ENCODE measurements at regions not wholly inside any gene's neighbourhood (a gene's known extent, or its start where the extent isn't known, plus 50 kb on each side); places are given as distances from the start of the nearest gene placed in this dataset.

- DNase-seq = no peak
These were observed 50.3 kb upstream of the CBFA2T3 start for GRCh38 chr16:89027281-89027680.

GRCh38 chr16:89031715-89032659 lies 55.0 kb upstream of the CBFA2T3 start:
- DNase-seq = peak; percentile 52

- DNase-seq = no peak
These were observed 56.3 kb upstream of the CBFA2T3 start for GRCh38 chr16:89033304-89033703.

- no peak for DNase-seq
These were observed 57.0 kb upstream of the CBFA2T3 start for GRCh38 chr16:89033796-89034572.

GRCh38 chr16:89034573-89034961 lies 57.6 kb upstream of the CBFA2T3 start:
- DNase-seq = no peak

GRCh38 chr16:89034971-89035668 lies 58.1 kb upstream of the CBFA2T3 start:
- no peak for DNase-seq

- DNase-seq = no peak
These were observed 57.7 kb upstream of the ACSF3 start for GRCh38 chr16:89035669-89036570.

GRCh38 chr16:89036776-89037175 lies 56.9 kb upstream of the ACSF3 start:
- no peak for DNase-seq

- peak; percentile 33 for DNase-seq
These were observed 56.1 kb upstream of the ACSF3 start for GRCh38 chr16:89037261-89038152.

- no peak for DNase-seq
These were observed 55.4 kb upstream of the ACSF3 start for GRCh38 chr16:89038221-89038721.

GRCh38 chr16:89038811-89039735 lies 54.6 kb upstream of the ACSF3 start:
- DNase-seq = no peak

GRCh38 chr16:89039756-89040155 lies 53.9 kb upstream of the ACSF3 start:
- no peak for DNase-seq

- DNase-seq = no peak
These were observed 53.3 kb upstream of the ACSF3 start for GRCh38 chr16:89040391-89040790.

- DNase-seq = no peak
These were observed 52.6 kb upstream of the ACSF3 start for GRCh38 chr16:89040861-89041570.

- DNase-seq = no peak
These were observed 51.8 kb upstream of the ACSF3 start for GRCh38 chr16:89041571-89042481.

GRCh38 chr16:89042711-89043551 lies 50.7 kb upstream of the ACSF3 start:
- no peak for DNase-seq
